PC-9 (cell line): ENCODE measurements at regions not wholly inside any gene's neighbourhood (a gene's known extent, or its start where the extent isn't known, plus 50 kb on each side); places are given as distances from the start of the nearest gene placed in this dataset.

Source experiments
- BruUV-seq: library from RNA; stranded (reverse); fragments of 400-500 nt; replicated peaks from 2 replicates; lab custom pipeline; 2021; lab: Mats Ljungman, UMichigan
- CTCF ChIA-PET: fragments of 300-600 bp; sonication (Branson Sonifier 250); formaldehyde crosslinking; loops from one replicate; lab custom pipeline; 2022; ENCODE audit warnings: antibody characterized with exemption; lab: Charles Lee
- POLR2A ChIA-PET: fragments of 300-600 bp; sonication (Branson Sonifier 250); formaldehyde crosslinking; loops from one replicate; lab custom pipeline; 2022; ENCODE audit warnings: antibody characterized with exemption; ENCODE audit not compliant: unreplicated experiment; lab: Charles Lee
- DNase-seq, 2 experiments: peaks; one replicate each; pipeline versions ENCODE4 v3.0.0 to v3.0.0-alpha.2; 2015 to 2022; ENCODE audit warnings: mixed read lengths in 1 of 2
- H2AFZ ChIP-seq: fragments of 200-600 bp; sonication (generic); 2 replicates; pipeline ENCODE4 v1.8.1; 2017; ENCODE audit warnings: antibody characterized with exemption
- H3F3A ChIP-seq: fragments of 200-600 bp; sonication (generic); 2 replicates; pipeline ENCODE4 v1.8.1; 2017; ENCODE audit warnings: antibody characterized with exemption, mild to moderate bottlenecking, low read depth; ENCODE audit not compliant: insufficient read depth
- H3K27ac ChIP-seq: fragments of 200-600 bp; sonication (generic); 2 replicates; pipeline ENCODE4 v1.6.1; 2016; ENCODE audit warnings: mixed run types
- H3K27me3 ChIP-seq: fragments of 200-600 bp; sonication (generic); 2 replicates; pipeline ENCODE4 v1.6.1; 2016; ENCODE audit warnings: low read depth, mixed run types; ENCODE audit not compliant: insufficient read depth
- H3K36me3 ChIP-seq: fragments of 200-600 bp; sonication (generic); 2 replicates; pipeline ENCODE4 v1.6.1; 2016; ENCODE audit warnings: low read depth, mixed run types
- H3K4me1 ChIP-seq: fragments of 200-600 bp; sonication (generic); replicated peaks from 2 replicates; pipeline ENCODE4 v1.6.1; 2016; ENCODE audit warnings: mixed run types; ENCODE audit not compliant: insufficient read depth
- H3K4me2 ChIP-seq: fragments of 200-600 bp; sonication (generic); 2 replicates; pipeline ENCODE4 v1.6.1; 2017; ENCODE audit warnings: mixed run types
- H3K4me3 ChIP-seq: fragments of 200-600 bp; sonication (generic); 2 replicates; pipeline ENCODE4 v1.6.1; 2016; ENCODE audit warnings: mixed run types
- H3K79me2 ChIP-seq: fragments of 200-600 bp; sonication (generic); 2 replicates; pipeline ENCODE4 v1.6.1; 2017; ENCODE audit warnings: low read depth, mixed run types
- H3K9me2 ChIP-seq: fragments of 200-600 bp; sonication (generic); 2 replicates; pipeline ENCODE4 v1.8.1; 2017; ENCODE audit warnings: mild to moderate bottlenecking; ENCODE audit not compliant: insufficient read depth
- H3K9me3 ChIP-seq: fragments of 200-600 bp; sonication (generic); 2 replicates; pipeline ENCODE4 v1.8.1; 2016; ENCODE audit warnings: low read depth; ENCODE audit not compliant: insufficient read depth
- H4K20me1 ChIP-seq: fragments of 200-600 bp; sonication (generic); 2 replicates; pipeline ENCODE4 v1.8.1; 2017; ENCODE audit not compliant: insufficient read depth
- CTCF ChIP-seq: fragments of 200-600 bp; sonication (generic); conservative IDR thresholded peaks from 2 replicates; pipeline ENCODE4 v1.6.1; 2017; ENCODE audit warnings: mixed run types, antibody characterized with exemption, mild to moderate bottlenecking, moderate library complexity
- EZH2 ChIP-seq: fragments of 200-600 bp; sonication (generic); IDR thresholded peaks from 2 replicates; pipeline ENCODE4 v1.8.0; 2017; ENCODE audit warnings: antibody characterized with exemption, low read depth
- intact Hi-C: fragments of 100-400 bp; cut with micrococcal nuclease; formaldehyde crosslinking; loops from one replicate; pipeline ENCODE4 v1.10.0; 2022; ENCODE audit not compliant: unreplicated experiment

GRCh38 chr11:116422956-116423600 is 349.7 kb downstream of the BUD13 start:
- POLR2A ChIA-PET = interaction anchor here (0.6 kb wide), 1 partner anchor 99 kb away, joined by 3 read pairs; no protein-coding TSS in a partner anchor

GRCh38 chr11:116422556-116422955 is 350.2 kb downstream of the BUD13 start:
- Histone ChIP-seq H3K4me1 (no peaks in the 10 kb centered on the region), H3K9me2 (no peaks in the 10 kb centered on the region), H3K27me3 (peaks cover 81% of the 10 kb centered on the region), H3K4me3 (no peak overlapping the region), H3K79me2 (no peaks in the 10 kb centered on the region), H3F3A (no peaks in the 10 kb centered on the region), H2AFZ (no peak overlapping the region), H3K4me2 (no peak overlapping the region), H3K9me3 (no peaks in the 10 kb centered on the region), H4K20me1 (no peaks in the 10 kb centered on the region), H3K27ac (no peak overlapping the region), H3K36me3 (no peaks in the 10 kb centered on the region)
- ChIA-PET POLR2A (no interaction called here), CTCF (no interaction called here)
- intact Hi-C loops = no loop called here
- no peak for DNase-seq
- BruUV-seq = no TSS peak
- TF ChIP-seq EZH2 (no peak), CTCF (no peak)

More at GRCh38 chr11:116422956-116423600, 349.7 kb downstream of the BUD13 start:
- Histone ChIP-seq H4K20me1 (no peaks in the 10 kb centered on the region), H3K27ac (no peak overlapping the region), H2AFZ (no peak overlapping the region), H3K4me1 (no peaks in the 10 kb centered on the region), H3K9me3 (no peaks in the 10 kb centered on the region), H3K36me3 (no peaks in the 10 kb centered on the region), H3F3A (no peaks in the 10 kb centered on the region), H3K4me2 (no peak overlapping the region), H3K4me3 (no peak overlapping the region), H3K9me2 (no peaks in the 10 kb centered on the region), H3K27me3 (peaks cover 82% of the 10 kb centered on the region), H3K79me2 (no peaks in the 10 kb centered on the region)
- intact Hi-C loops = no loop called here
- DNase-seq = no peak
- TF ChIP-seq CTCF (no peak), EZH2 (no peak)
- CTCF ChIA-PET = no interaction called here
- BruUV-seq = no TSS peak

- intact Hi-C loops = no loop called here
- Histone ChIP-seq H3K4me3 (no peak overlapping the region), H2AFZ (no peak overlapping the region), H3K4me1 (no peaks in the 10 kb centered on the region), H3K4me2 (no peak overlapping the region), H3K9me3 (no peaks in the 10 kb centered on the region), H3F3A (no peaks in the 10 kb centered on the region), H3K79me2 (no peaks in the 10 kb centered on the region), H4K20me1 (no peaks in the 10 kb centered on the region), H3K27ac (no peak overlapping the region), H3K36me3 (no peaks in the 10 kb centered on the region), H3K27me3 (peaks cover 76% of the 10 kb centered on the region), H3K9me2 (no peaks in the 10 kb centered on the region)
- DNase-seq = no peak
- no peak for TF ChIP-seq EZH2
- TF ChIP-seq CTCF = no peak
- ChIA-PET CTCF (no interaction called here), POLR2A (no interaction called here)
- no TSS peak for BruUV-seq
Measured at GRCh38 chr11:116421529-116422185, 351.1 kb downstream of the BUD13 start.
